A549 (cell line): ENCODE measurements at regions not wholly inside any gene's neighbourhood (a gene's known extent, or its start where the extent isn't known, plus 50 kb on each side); places are given as distances from the start of the nearest gene placed in this dataset.

Source experiments
- ATAC-seq, 2 experiments: fragments of 200-7000 bp in 1 of 2; fragments of >200 bp in 1 of 2; cut with Nextera tagmentation in 1 of 2; cut with Tn5 transposase in 1 of 2; 3 replicates each; pipeline versions ENCODE4 v1.8.0 to v1.9.1; 2018 to 2020; ENCODE audit warnings: mild to moderate bottlenecking in 1 of 2, moderate library complexity in 1 of 2
- CTCF ChIA-PET: fragments of 300-600 bp; sonication (Branson Sonifier 250); formaldehyde crosslinking; extraction: SDS; loops from one replicate; lab custom pipeline; 2021; ENCODE audit warnings: antibody characterized with exemption, inconsistent platforms; lab: Yijun Ruan, JAX
- POLR2A ChIA-PET: fragments of 350-600 bp; formaldehyde crosslinking; extraction: SDS; loops from one replicate; lab custom pipeline; 2021; ENCODE audit warnings: antibody characterized with exemption, inconsistent platforms; lab: Yijun Ruan, JAX
- DNase-seq, 2 experiments: peaks; one replicate each; pipeline versions ENCODE4 v3.0.0 to v3.0.0-alpha.2; 2011 to 2016; ENCODE audit warnings: low read depth in 1 of 2, low spot score in 1 of 2
- FAIRE-seq: peaks from 2 replicates; lab custom pipeline; 2011; peaks lifted over from hg19 to GRCh38; lab: Jason Lieb, UNC
- H3K27ac ChIP-seq, 2 experiments: fragments of >200 bp; sonication (Bioruptor Twin); formaldehyde crosslinking; 3 replicates each; pipeline ENCODE4 v1.5.1; 2016 to 2017
- H3K4me1 ChIP-seq: fragments of >200 bp; sonication (Bioruptor Twin); formaldehyde crosslinking; 3 replicates; pipeline ENCODE4 v1.6.1; 2016
- H3K4me2 ChIP-seq: fragments of >200 bp; sonication (Bioruptor Twin); formaldehyde crosslinking; 3 replicates; pipeline ENCODE4 v1.6.1; 2016
- H3K4me3 ChIP-seq: fragments of >200 bp; sonication (Bioruptor Twin); formaldehyde crosslinking; 3 replicates; pipeline ENCODE4 v1.5.1; 2016
- H3K9me3 ChIP-seq: fragments of >200 bp; sonication (Bioruptor Twin); formaldehyde crosslinking; 3 replicates; pipeline ENCODE4 v1.6.1; 2016
- BHLHE40 ChIP-seq: IDR thresholded peaks from 2 replicates; pipeline ENCODE4 v1.6.1; 2012; ENCODE audit warnings: low read depth, low read length, inconsistent platforms
- CBX2 ChIP-seq: fragments of 200-600 bp; sonication (generic); IDR thresholded peaks from 2 replicates; pipeline ENCODE4 v1.6.1; 2016; ENCODE audit warnings: low read depth, mild to moderate bottlenecking, borderline replicate concordance
- CBX8 ChIP-seq: fragments of 200-600 bp; sonication (generic); IDR thresholded peaks from 2 replicates; pipeline ENCODE4 v1.6.1; 2016
- CHD2 ChIP-seq: fragments of 150-350 bp; IDR thresholded peaks from 2 replicates; pipeline ENCODE4 v1.6.1; 2014; ENCODE audit warnings: low read length; ENCODE audit not compliant: partially characterized antibody
- CHD4 ChIP-seq: fragments of 200-600 bp; sonication (generic); IDR thresholded peaks from 2 replicates; pipeline ENCODE4 v1.6.1; 2016; ENCODE audit warnings: antibody characterized with exemption, mild to moderate bottlenecking, borderline replicate concordance
- EHF ChIP-seq: fragments of 250-450 bp; sonication (Bioruptor Pico); IDR thresholded peaks from 2 replicates; pipeline ENCODE4 v1.5.0; 2020; ENCODE audit warnings: mild to moderate bottlenecking
- EHMT2 ChIP-seq: fragments of 200-600 bp; sonication (generic); IDR thresholded peaks from 2 replicates; pipeline ENCODE4 v1.6.1; 2016; ENCODE audit warnings: antibody characterized with exemption, low read depth, mild to moderate bottlenecking, moderate library complexity
- ESRRA ChIP-seq: fragments of 150-350 bp; IDR thresholded peaks from 2 replicates; pipeline ENCODE4 v1.6.1; 2014; ENCODE audit warnings: mild to moderate bottlenecking, low read length, borderline replicate concordance
- FOXS1 ChIP-seq: fragments of 250-450 bp; sonication (Bioruptor Pico); IDR thresholded peaks from 2 replicates; pipeline ENCODE4 v1.5.0; 2020; ENCODE audit warnings: mild to moderate bottlenecking, moderate library complexity
- GATA3 ChIP-seq: IDR thresholded peaks from 2 replicates; pipeline ENCODE4 v1.6.1; 2012; ENCODE audit warnings: borderline replicate concordance
- HDAC2 ChIP-seq: fragments of 200-600 bp; sonication (generic); IDR thresholded peaks from 2 replicates; pipeline ENCODE4 v1.6.1; 2016
- HOXB13 ChIP-seq: fragments of 250-450 bp; sonication (Bioruptor Pico); IDR thresholded peaks from 2 replicates; pipeline ENCODE4 v1.5.0; 2020; ENCODE audit warnings: low read depth, mild to moderate bottlenecking, moderate library complexity
- HOXB5 ChIP-seq: fragments of 250-450 bp; sonication (Bioruptor Pico); IDR thresholded peaks from 2 replicates; pipeline ENCODE4 v1.5.0; 2020; ENCODE audit warnings: mild to moderate bottlenecking, moderate library complexity
- KDM5A ChIP-seq: fragments of 200-600 bp; sonication (generic); IDR thresholded peaks from 2 replicates; pipeline ENCODE4 v1.6.1; 2016; ENCODE audit warnings: antibody characterized with exemption, mild to moderate bottlenecking
- MAFK ChIP-seq: fragments of 450-650 bp; IDR thresholded peaks from 2 replicates; pipeline ENCODE4 v1.6.1; 2014; ENCODE audit not compliant: partially characterized antibody
- NFE2L2 ChIP-seq: fragments of 150-350 bp; conservative IDR thresholded peaks from 2 replicates; pipeline ENCODE4 v1.6.1; 2014; ENCODE audit warnings: low read length
- PHF8 ChIP-seq: fragments of 200-600 bp; sonication (generic); IDR thresholded peaks from 2 replicates; pipeline ENCODE4 v1.6.1; 2016; ENCODE audit warnings: low read depth, mild to moderate bottlenecking, antibody characterized with exemption, moderate library complexity, borderline replicate concordance
- RARB ChIP-seq: fragments of 250-450 bp; sonication (Bioruptor Pico); IDR thresholded peaks from 2 replicates; pipeline ENCODE4 v1.8.0; 2021; ENCODE audit warnings: mild to moderate bottlenecking, moderate library complexity
- RCOR1 ChIP-seq: fragments of 150-350 bp; IDR thresholded peaks from 2 replicates; pipeline ENCODE4 v1.6.1; 2014; ENCODE audit warnings: antibody characterized with exemption, low read length, low read depth
- RFX5 ChIP-seq: fragments of 450-650 bp; IDR thresholded peaks from 2 replicates; pipeline ENCODE4 v1.7.1; 2014; ENCODE audit warnings: antibody characterized with exemption, mild to moderate bottlenecking, moderate library complexity
- RNF2 ChIP-seq: fragments of 200-600 bp; sonication (generic); IDR thresholded peaks from 2 replicates; pipeline ENCODE4 v1.6.1; 2016; ENCODE audit warnings: low read depth, mild to moderate bottlenecking, antibody characterized with exemption, moderate library complexity, borderline replicate concordance
- SREBF2 ChIP-seq: fragments of 450-650 bp; IDR thresholded peaks from 2 replicates; pipeline ENCODE4 v1.6.1; 2014; ENCODE audit warnings: mild to moderate bottlenecking, moderate library complexity
- TFCP2L1 ChIP-seq: fragments of 250-450 bp; sonication (Bioruptor Pico); IDR thresholded peaks from 2 replicates; pipeline ENCODE4 v1.5.0; 2021; ENCODE audit warnings: mild to moderate bottlenecking
- TP53 ChIP-seq: fragments of 250-450 bp; sonication (Bioruptor Pico); IDR thresholded peaks from 2 replicates; pipeline ENCODE4 v1.5.0; 2021; ENCODE audit warnings: mild to moderate bottlenecking, moderate library complexity
- ZC3H11A ChIP-seq: fragments of 450-650 bp; IDR thresholded peaks from 2 replicates; pipeline ENCODE4 v1.6.1; 2014; ENCODE audit warnings: antibody characterized with exemption, mild to moderate bottlenecking
- WGBS: methylation state at CpG from one replicate; pipeline ENCODE4 v1.1.6; 2017; ENCODE audit errors: missing lambda C conversion rate; 5-methylcytosine and 5-hydroxymethylcytosine counted together
- TF ChIP-seq, protein P1 (sequence below): IDR thresholded peaks from 2 replicates; pipeline ENCODE4 v1.6.1; 2012; ENCODE audit warnings: low read depth, borderline replicate concordance
- TF ChIP-seq, protein P2 (sequence below): fragments of 150-350 bp; IDR thresholded peaks from 2 replicates; pipeline ENCODE4 v1.6.1; 2014; ENCODE audit warnings: low read depth, mild to moderate bottlenecking, low read length

DNA sequence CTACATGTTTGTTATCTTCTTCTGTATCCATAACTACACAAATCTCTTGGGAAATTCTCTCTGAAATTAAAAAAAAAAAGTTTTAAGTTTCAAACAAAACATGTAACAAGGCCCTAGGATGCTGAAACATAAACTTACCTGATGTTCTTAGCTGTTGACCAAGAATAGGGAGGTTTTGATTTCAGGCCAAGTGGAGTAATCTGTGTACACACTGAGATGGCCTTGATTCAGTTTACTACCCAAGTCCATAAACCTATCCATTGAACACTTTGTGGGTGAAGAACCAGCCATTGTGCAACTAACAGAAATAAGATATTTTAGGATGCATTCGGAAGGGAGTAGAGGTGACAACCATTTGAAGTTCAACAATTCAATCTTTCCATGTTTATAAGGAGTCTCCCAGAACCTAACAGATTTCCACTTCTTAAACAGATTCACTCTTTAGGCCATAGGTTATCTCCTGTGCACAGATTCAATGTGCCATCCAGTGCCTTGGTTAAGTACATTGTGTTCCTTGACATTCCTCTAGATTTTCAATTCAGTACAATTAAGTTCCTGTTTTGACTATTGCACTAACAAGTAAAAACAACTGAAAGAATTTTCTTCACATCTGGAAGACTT lies 143.1 kb downstream of the CRPPA start:
- 94% methylated on average over 1 of the region's 1 CpG for WGBS
- no peak for TF ChIP-seq RNF2
- no peak for TF ChIP-seq SREBF2
- no peak for TF ChIP-seq CBX8
- no peak for TF ChIP-seq PHF8
- no peak for TF ChIP-seq ZC3H11A
- TF ChIP-seq, protein P1, sequence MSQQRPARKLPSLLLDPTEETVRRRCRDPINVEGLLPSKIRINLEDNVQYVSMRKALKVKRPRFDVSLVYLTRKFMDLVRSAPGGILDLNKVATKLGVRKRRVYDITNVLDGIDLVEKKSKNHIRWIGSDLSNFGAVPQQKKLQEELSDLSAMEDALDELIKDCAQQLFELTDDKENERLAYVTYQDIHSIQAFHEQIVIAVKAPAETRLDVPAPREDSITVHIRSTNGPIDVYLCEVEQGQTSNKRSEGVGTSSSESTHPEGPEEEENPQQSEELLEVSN, result no peak
- TF ChIP-seq KDM5A, result no peak
- TF ChIP-seq MAFK, result no peak
- no peak for TF ChIP-seq CHD2
- TF ChIP-seq, protein P2, sequence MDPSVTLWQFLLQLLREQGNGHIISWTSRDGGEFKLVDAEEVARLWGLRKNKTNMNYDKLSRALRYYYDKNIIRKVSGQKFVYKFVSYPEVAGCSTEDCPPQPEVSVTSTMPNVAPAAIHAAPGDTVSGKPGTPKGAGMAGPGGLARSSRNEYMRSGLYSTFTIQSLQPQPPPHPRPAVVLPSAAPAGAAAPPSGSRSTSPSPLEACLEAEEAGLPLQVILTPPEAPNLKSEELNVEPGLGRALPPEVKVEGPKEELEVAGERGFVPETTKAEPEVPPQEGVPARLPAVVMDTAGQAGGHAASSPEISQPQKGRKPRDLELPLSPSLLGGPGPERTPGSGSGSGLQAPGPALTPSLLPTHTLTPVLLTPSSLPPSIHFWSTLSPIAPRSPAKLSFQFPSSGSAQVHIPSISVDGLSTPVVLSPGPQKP, result no peak
- TF ChIP-seq EHF (CRISPR knock-in tag), result no peak
- TF ChIP-seq TP53 (CRISPR knock-in tag), result no peak
- no peak for TF ChIP-seq HOXB5 (CRISPR knock-in tag)
- TF ChIP-seq CBX2, result no peak
- TF ChIP-seq ESRRA, result no peak
- TF ChIP-seq TFCP2L1 (CRISPR knock-in tag), result no peak
- no peak for TF ChIP-seq RFX5
- TF ChIP-seq NFE2L2, result no peak
- no peak for TF ChIP-seq FOXS1 (CRISPR knock-in tag)
- TF ChIP-seq, all 56 proteins: peak for 0

DNA sequence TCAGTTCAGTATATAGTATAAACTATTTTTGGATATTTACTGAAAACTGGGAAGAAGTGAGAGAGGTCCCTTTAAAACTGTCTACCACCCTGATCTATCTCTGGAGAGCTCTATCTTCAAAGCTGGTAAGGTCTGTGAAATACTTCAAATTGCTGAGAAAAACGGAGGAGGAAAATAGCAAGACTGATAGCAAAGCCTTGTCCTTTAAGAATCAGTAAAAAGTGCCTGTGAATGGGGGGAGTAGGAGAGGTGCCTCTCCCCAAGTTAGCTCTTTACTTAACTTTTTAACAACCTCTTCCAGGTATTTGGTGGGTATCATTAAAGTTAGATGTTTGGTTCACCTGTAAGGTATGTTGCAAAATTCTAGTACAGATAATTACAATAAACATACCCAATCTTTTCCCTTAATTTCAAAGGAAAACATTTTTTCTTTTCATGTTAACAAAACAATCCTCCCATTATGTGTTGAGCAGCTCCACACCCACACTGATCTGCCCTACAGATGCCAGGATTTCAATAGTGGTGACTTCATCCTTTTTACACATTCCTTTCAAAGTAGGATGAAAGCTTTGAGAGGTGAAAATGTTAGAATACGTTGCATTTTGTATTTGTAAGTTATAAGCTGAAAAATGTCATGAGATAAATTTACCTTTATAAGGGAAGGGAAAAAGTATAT lies 149.2 kb downstream of the CRPPA start:
- Histone ChIP-seq H3K4me3 (no peak overlapping the region), H3K4me1 (no peaks in the 10 kb centered on the region), H3K27ac (no peak overlapping the region), H3K9me3 (no peaks in the 10 kb centered on the region), H3K4me2 (no peak overlapping the region)
- ATAC-seq (no peak), FAIRE-seq (no peak), DNase-seq (no peak)
- CTCF ChIA-PET, result interaction anchor here (1.1 kb wide), 1 partner anchor 160 kb away, joined by 3 read pairs; no protein-coding TSS in a partner anchor
- 7% methylated on average over 2 of the region's 2 CpGs for WGBS
- TF ChIP-seq HDAC2 (no peak), BHLHE40 (no peak), CHD4 (no peak)
- POLR2A ChIA-PET, result no interaction called here

More for the DNA sequence above, 143.1 kb downstream of the CRPPA start:
- ChIA-PET POLR2A (no interaction called here), CTCF (interaction anchor here (0.7 to 1.2 kb wide), 2 partner anchors 286 to 327 kb away, joined by 3 read pairs; no protein-coding TSS in a partner anchor)
- ATAC-seq (no peak), DNase-seq (no peak), FAIRE-seq (no peak)
- no peak overlapping the region for H3K4me3 ChIP-seq
- H3K4me1 ChIP-seq, result no peaks in the 10 kb centered on the region
- H3K4me2 ChIP-seq, result no peak overlapping the region
- no peaks in the 10 kb centered on the region for H3K9me3 ChIP-seq
- H3K27ac ChIP-seq, result no peak overlapping the region

DNA sequence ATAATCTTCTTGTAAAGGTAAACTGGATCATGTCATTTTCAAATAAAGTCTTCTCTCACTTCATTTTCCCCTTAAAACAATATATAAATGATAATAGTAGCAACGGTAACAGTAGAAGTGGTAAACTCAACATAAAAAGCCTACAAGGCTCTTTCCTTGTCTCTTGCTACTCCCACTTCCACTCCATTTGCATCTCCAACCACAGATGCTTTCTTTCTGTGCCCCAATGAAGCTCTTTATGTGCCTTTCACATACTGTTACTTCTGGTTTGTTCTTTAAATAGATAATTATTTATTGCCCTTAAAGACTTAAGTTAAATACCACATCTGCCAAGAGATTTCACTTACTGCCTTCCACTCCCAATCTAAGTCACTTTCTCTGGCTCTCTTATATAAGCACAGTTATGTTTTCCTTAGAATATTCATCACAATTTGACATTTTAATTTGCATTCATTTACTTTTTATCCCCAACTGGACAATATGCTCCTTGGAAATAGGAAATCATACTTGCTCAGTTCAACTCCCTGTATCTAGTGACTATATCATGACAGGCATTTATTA lies 149.9 kb downstream of the CRPPA start:
- H3K4me1 ChIP-seq, result no peaks in the 10 kb centered on the region
- POLR2A ChIA-PET, result no interaction called here

More for the DNA sequence above, 149.9 kb downstream of the CRPPA start:
- Histone ChIP-seq H3K4me2 (no peak overlapping the region), H3K4me3 (no peak overlapping the region), H3K27ac (no peak overlapping the region), H3K9me3 (no peaks in the 10 kb centered on the region)
- TF ChIP-seq EHMT2, result no peak
- no peak for TF ChIP-seq TFCP2L1 (CRISPR knock-in tag)
- TF ChIP-seq HOXB13 (CRISPR knock-in tag), result no peak
- TF ChIP-seq HOXB5 (CRISPR knock-in tag), result no peak
- TF ChIP-seq RARB (CRISPR knock-in tag), result no peak
- TF ChIP-seq ESRRA, result no peak
- no peak for TF ChIP-seq RCOR1
- TF ChIP-seq GATA3, result no peak
- no peak for TF ChIP-seq SREBF2
- ATAC-seq (no peak), FAIRE-seq (no peak), DNase-seq (no peak)
- CTCF ChIA-PET, result interaction anchor here (1.1 kb wide), 1 partner anchor 160 kb away, joined by 3 read pairs; no protein-coding TSS in a partner anchor
- 85% methylated on average over 1 of the region's 1 CpG for WGBS
